HEK293T (cell line): ENCODE measurements at regions not wholly inside any gene's neighbourhood (a gene's known extent, or its start where the extent isn't known, plus 50 kb on each side); places are given as distances from the start of the nearest gene placed in this dataset.

Source experiments
- BHLHE40 ChIP-seq: fragments of 450-650 bp; IDR thresholded peaks from 2 replicates; pipeline ENCODE4 v1.6.1; 2016; ENCODE audit warnings: mild to moderate bottlenecking, moderate library complexity, borderline replicate concordance
- ELF4 ChIP-seq: fragments of 450-650 bp; IDR thresholded peaks from 2 replicates; pipeline ENCODE4 v1.6.1; 2017; ENCODE audit warnings: antibody characterized with exemption
- FOXA1 ChIP-seq: fragments of 450-650 bp; IDR thresholded peaks from 2 replicates; pipeline ENCODE4 v1.6.1; 2016; ENCODE audit warnings: mild to moderate bottlenecking
- FOXK2 ChIP-seq: fragments of 450-650 bp; IDR thresholded peaks from 2 replicates; pipeline ENCODE4 v1.6.1; 2016; ENCODE audit warnings: mild to moderate bottlenecking
- FOXM1 ChIP-seq: fragments of 450-650 bp; IDR thresholded peaks from 2 replicates; pipeline ENCODE4 v1.6.1; 2017; ENCODE audit warnings: mild to moderate bottlenecking, borderline replicate concordance
- HDGF ChIP-seq: fragments of 450-650 bp; IDR thresholded peaks from 2 replicates; pipeline ENCODE4 v1.6.1; 2017; ENCODE audit warnings: antibody characterized with exemption, borderline replicate concordance
- L3MBTL2 ChIP-seq: fragments of 450-650 bp; conservative IDR thresholded peaks from 2 replicates; pipeline ENCODE4 v1.6.1; 2016; ENCODE audit warnings: mild to moderate bottlenecking
- NFRKB ChIP-seq: fragments of 450-650 bp; IDR thresholded peaks from 2 replicates; pipeline ENCODE4 v1.6.1; 2016; ENCODE audit warnings: mild to moderate bottlenecking, moderate library complexity
- SP1 ChIP-seq: fragments of 450-650 bp; IDR thresholded peaks from 2 replicates; pipeline ENCODE4 v1.6.1; 2017
- SUZ12 ChIP-seq: fragments of 450-650 bp; IDR thresholded peaks from 2 replicates; pipeline ENCODE4 v1.6.1; 2016; ENCODE audit warnings: mild to moderate bottlenecking
- TARDBP ChIP-seq: fragments of 450-650 bp; IDR thresholded peaks from 2 replicates; pipeline ENCODE4 v1.6.1; 2016
- ZNF384 ChIP-seq: fragments of 450-650 bp; IDR thresholded peaks from 2 replicates; pipeline ENCODE4 v1.6.1; 2016

DNA sequence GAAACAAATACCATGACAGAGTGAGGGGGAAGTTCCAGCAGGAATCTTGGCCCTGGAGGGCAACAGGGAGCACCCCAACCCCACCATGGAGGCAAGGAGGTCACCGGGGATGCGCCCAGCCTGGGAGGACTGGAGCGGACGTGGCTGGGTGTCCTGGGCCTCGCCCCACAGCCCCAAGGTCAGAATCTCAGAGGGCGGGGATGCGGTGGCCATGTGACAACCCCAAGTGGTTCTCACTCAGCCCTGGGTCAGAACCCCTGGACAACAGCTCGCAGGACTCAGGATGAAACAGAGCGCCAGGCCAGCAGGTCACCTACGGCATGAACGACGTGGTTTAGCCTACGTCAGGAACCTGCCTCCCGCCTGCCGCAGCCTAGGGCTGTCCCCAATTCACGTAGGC, 64.0 kb upstream of the ZNF354A start:
- TF ChIP-seq L3MBTL2 (no peak), HDGF (no peak), ZNF384 (no peak), BHLHE40 (no peak), SUZ12 (no peak), NFRKB (no peak), SP1 (no peak), FOXA1 (no peak), FOXM1 (no peak), FOXK2 (no peak), TARDBP (no peak), ELF4 (no peak)
